Peyer's patch (tissue), 4 donors: ENCODE measurements at regions not wholly inside any gene's neighbourhood (a gene's known extent, or its start where the extent isn't known, plus 50 kb on each side); places are given as distances from the start of the nearest gene placed in this dataset.

ENCODE experiments used
- DNase-seq, 3 donors: peaks; one replicate each; pipeline ENCODE4 v3.0.0-alpha.2; 2017 to 2019
- H3K27ac ChIP-seq, 4 donors: fragments of 200-600 bp; sonication (generic); one replicate each; pipeline ENCODE4 v1.5.1; 2016 to 2019
- H3K27me3 ChIP-seq, 2 donors: fragments of 200-600 bp; sonication (generic); one replicate each; pipeline ENCODE4 v1.5.1; 2019
- H3K36me3 ChIP-seq, 3 donors: fragments of 200-600 bp; sonication (generic); one replicate each; pipeline ENCODE4 v1.5.1; 2016 to 2019
- H3K4me1 ChIP-seq, 4 donors: fragments of 200-600 bp; sonication (generic); one replicate each; pipeline ENCODE4 v1.5.1; 2016 to 2019
- H3K4me3 ChIP-seq, 4 donors: fragments of 200-600 bp; sonication (generic); 1 replicate in 3 of 4; 2 replicates in 1 of 4; pipeline ENCODE4 v1.5.1; 2016 to 2019; ENCODE audit warnings: mild to moderate bottlenecking in 1 of 4
- H3K9me3 ChIP-seq, 4 donors: fragments of 200-600 bp; sonication (generic); one replicate each; pipeline ENCODE4 v1.5.1; 2016 to 2019; ENCODE audit warnings: mild to moderate bottlenecking in 1 of 4
- CTCF ChIP-seq, 6 experiments: fragments of 450-650 bp in 4 of 6; fragments of 200-600 bp in 2 of 6; sonication (generic) in 1 of 6; IDR thresholded peaks; one replicate each; pipeline ENCODE4 v1.5.1; 2017 to 2019; ENCODE audit warnings: antibody characterized with exemption in 6 of 6, mild to moderate bottlenecking in 3 of 6, moderate library complexity in 1 of 6
- POLR2A ChIP-seq, 2 donors: fragments of 450-650 bp; IDR thresholded peaks; one replicate each; pipeline ENCODE4 v1.5.1; 2017; ENCODE audit warnings: antibody characterized with exemption in 2 of 2, mild to moderate bottlenecking in 2 of 2, moderate library complexity in 2 of 2

GRCh38 chr11:30131535-30131934 lies 99.3 kb upstream of the FSHB start:
- no peak for DNase-seq
- Histone ChIP-seq H3K27me3 (no peaks in the 10 kb centered on the region), H3K4me3 (no peak overlapping the region), H3K36me3 (no peaks in the 10 kb centered on the region), H3K9me3 (no peaks in the 10 kb centered on the region), H3K4me1 (no peaks in the 10 kb centered on the region), H3K27ac (no peak overlapping the region)
- TF ChIP-seq POLR2A (IDR thresholded peaks at IDR 0.05): no peak
- no peak for TF ChIP-seq CTCF (IDR thresholded peaks at IDR 0.05)

- Histone ChIP-seq H3K27me3 (no peaks in the 10 kb centered on the region), H3K27ac (no peak overlapping the region), H3K36me3 (no peaks in the 10 kb centered on the region), H3K4me3 (no peak overlapping the region), H3K4me1 (no peaks in the 10 kb centered on the region), H3K9me3 (no peaks in the 10 kb centered on the region)
- no peak for TF ChIP-seq POLR2A (IDR thresholded peaks at IDR 0.05)
- TF ChIP-seq CTCF (IDR thresholded peaks at IDR 0.05): no peak
- no peak for DNase-seq
These were observed 97.5 kb upstream of the FSHB start for GRCh38 chr11:30133281-30133680.

- Histone ChIP-seq H3K4me3 (no peak overlapping the region), H3K27ac (no peak overlapping the region), H3K9me3 (no peaks in the 10 kb centered on the region), H3K27me3 (no peaks in the 10 kb centered on the region), H3K36me3 (no peaks in the 10 kb centered on the region), H3K4me1 (no peaks in the 10 kb centered on the region)
- peak in 5 of 6 experiments; percentile 24 to 71 (median 35) for TF ChIP-seq CTCF (IDR thresholded peaks at IDR 0.05)
- no peak for TF ChIP-seq POLR2A (IDR thresholded peaks at IDR 0.05)
- DNase-seq: no peak
These were observed 87.6 kb upstream of the FSHB start for GRCh38 chr11:30143098-30143705.

GRCh38 chr11:30147293-30147692 lies 83.5 kb upstream of the FSHB start:
- Histone ChIP-seq H3K4me3 (no peak overlapping the region), H3K36me3 (no peaks in the 10 kb centered on the region), H3K27me3 (no peaks in the 10 kb centered on the region), H3K9me3 (no peaks in the 10 kb centered on the region), H3K27ac (no peak overlapping the region), H3K4me1 (no peaks in the 10 kb centered on the region)
- DNase-seq: no peak
- TF ChIP-seq CTCF (IDR thresholded peaks at IDR 0.05): no peak
- TF ChIP-seq POLR2A (IDR thresholded peaks at IDR 0.05): no peak

- DNase-seq: no peak
- no peak overlapping the region for H3K27ac ChIP-seq
- H3K4me1 ChIP-seq: no peaks in the 10 kb centered on the region
- H3K36me3 ChIP-seq: no peaks in the 10 kb centered on the region
- no peaks in the 10 kb centered on the region for H3K9me3 ChIP-seq
- H3K4me3 ChIP-seq: no peak overlapping the region
- TF ChIP-seq POLR2A (IDR thresholded peaks at IDR 0.05) (no peak), CTCF (IDR thresholded peaks at IDR 0.05) (no peak)
- no peaks in the 10 kb centered on the region for H3K27me3 ChIP-seq
These were observed 80.8 kb upstream of the FSHB start for GRCh38 chr11:30149998-30150397.

- Histone ChIP-seq H3K27ac (no peak overlapping the region), H3K4me1 (no peaks in the 10 kb centered on the region), H3K36me3 (no peaks in the 10 kb centered on the region), H3K27me3 (no peaks in the 10 kb centered on the region), H3K9me3 (no peaks in the 10 kb centered on the region), H3K4me3 (no peak overlapping the region)
- DNase-seq: no peak
- TF ChIP-seq CTCF (IDR thresholded peaks at IDR 0.05): no peak
- no peak for TF ChIP-seq POLR2A (IDR thresholded peaks at IDR 0.05)
These were observed 80.4 kb upstream of the FSHB start for GRCh38 chr11:30150425-30150824.
